ENCODE measurements at regions not wholly inside any gene's neighbourhood (a gene's known extent, or its start where the extent isn't known, plus 50 kb on each side); places are given as distances from the start of the nearest gene placed in this dataset.

DNA sequence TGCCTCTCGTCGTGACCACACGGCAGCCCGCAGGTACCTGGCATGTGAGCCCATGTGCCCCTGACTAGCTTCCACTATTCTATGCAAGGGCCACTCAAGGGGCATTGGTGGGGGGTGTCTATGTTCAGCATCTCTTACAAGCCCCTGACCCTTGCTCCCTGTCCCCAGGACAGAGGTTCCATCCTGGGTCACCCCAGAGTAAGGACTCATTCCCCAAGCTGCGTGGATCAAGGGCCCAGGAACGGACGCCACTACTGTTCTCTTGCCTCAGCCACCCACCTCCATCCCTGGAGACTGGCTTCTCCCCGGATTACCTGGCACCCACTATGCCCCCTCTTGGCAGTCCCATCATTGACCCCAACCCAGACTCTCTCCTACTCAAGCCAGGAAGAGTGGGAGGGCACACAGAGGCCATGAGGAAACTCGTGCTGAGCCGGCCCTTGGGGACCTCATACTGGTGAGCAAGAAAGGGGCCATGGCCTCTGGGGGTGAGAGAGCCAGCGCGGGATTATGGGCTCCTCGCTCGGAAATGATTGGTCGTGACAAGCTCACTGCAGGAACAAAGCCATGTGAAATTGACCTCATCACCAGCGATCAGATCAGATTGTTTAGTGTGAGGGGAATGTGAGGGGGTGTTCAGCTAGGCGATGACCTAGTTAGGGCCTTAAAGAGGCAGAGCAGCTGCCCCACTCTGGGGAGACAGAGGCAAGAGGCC, 50.1 kb upstream of the PJA1 start:
- H3K4me3 Mint-ChIP-seq, result no peak overlapping the region
- CTCF ChIA-PET, result interaction anchor here (1.0 kb wide), 1 partner anchor 8 kb away, joined by 3 read pairs; no protein-coding TSS in a partner anchor
- H3K27me3 Mint-ChIP-seq, result no peaks in the 10 kb centered on the region
- no peaks in the 10 kb centered on the region for H3K9me3 Mint-ChIP-seq (ENCODE audit: low read depth)
- DNase-seq, result no peak
- H3K4me1 Mint-ChIP-seq, result no peaks in the 10 kb centered on the region
- no peaks in the 10 kb centered on the region for H3K36me3 Mint-ChIP-seq
- no peak overlapping the region for H3K27ac Mint-ChIP-seq
- no peak for ATAC-seq
